ENCODE measurements at regions not wholly inside any gene's neighbourhood (a gene's known extent, or its start where the extent isn't known, plus 50 kb on each side); places are given as distances from the start of the nearest gene placed in this dataset.

GRCh38 chr9:86749894-86750255 lies 197.4 kb downstream of the GAS1 start:
- TF ChIP-seq GABPA (IDR thresholded peaks at IDR 0.05; ENCODE audit: low read depth), result no peak
- TF ChIP-seq, protein P1, sequence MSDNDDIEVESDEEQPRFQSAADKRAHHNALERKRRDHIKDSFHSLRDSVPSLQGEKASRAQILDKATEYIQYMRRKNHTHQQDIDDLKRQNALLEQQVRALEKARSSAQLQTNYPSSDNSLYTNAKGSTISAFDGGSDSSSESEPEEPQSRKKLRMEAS (IDR thresholded peaks at IDR 0.05; ENCODE audit: low read depth), result no peak

Data from SK-N-SH (cell line).